Left ventricle myocardium inferior (tissue), 1 donor: ENCODE measurements at regions not wholly inside any gene's neighbourhood (a gene's known extent, or its start where the extent isn't known, plus 50 kb on each side); places are given as distances from the start of the nearest gene placed in this dataset.

Experiments used
- DNase-seq: peaks from one replicate; pipeline ENCODE4 v3.0.0-alpha.2; 2020
- H3K27ac ChIP-seq: fragments of 200-600 bp; replicated peaks from 2 replicates; pipeline ENCODE4 v1.8.0; 2021
- H3K27me3 ChIP-seq: fragments of 200-600 bp; 2 replicates; pipeline ENCODE4 v1.8.0; 2021; ENCODE audit warnings: low read depth
- H3K36me3 ChIP-seq: fragments of 200-600 bp; 2 replicates; pipeline ENCODE4 v1.8.0; 2021
- H3K4me1 ChIP-seq: fragments of 200-600 bp; 2 replicates; pipeline ENCODE4 v1.8.0; 2021
- H3K4me3 ChIP-seq: fragments of 200-600 bp; 2 replicates; pipeline ENCODE4 v1.8.0; 2021; ENCODE audit warnings: mild to moderate bottlenecking, moderate library complexity
- H3K9me3 ChIP-seq: fragments of 200-600 bp; replicated peaks from 2 replicates; pipeline ENCODE4 v1.8.0; 2021
- intact Hi-C: fragments of 100-400 bp; cut with micrococcal nuclease; formaldehyde crosslinking; loops from one replicate; pipeline ENCODE4 v1.11.0; 2022
- TF ChIP-seq, protein P1 (sequence below): fragments of 200-600 bp; IDR thresholded peaks from 2 replicates; pipeline ENCODE4 v1.8.0; 2021; ENCODE audit warnings: antibody characterized with exemption, mild to moderate bottlenecking, borderline replicate concordance
- donor health status: DM: no; HTN: yes; CAD: no; lungs with severe emphysema.

GRCh38 chr4:188328966-188329365 lies 189.7 kb downstream of the TRIML1 start:
- peaks cover 6% of the 10 kb centered on the region for H3K27me3 ChIP-seq
- no peaks in the 10 kb centered on the region for H3K9me3 ChIP-seq
- H3K4me3 ChIP-seq, result no peak overlapping the region
- H3K36me3 ChIP-seq, result no peaks in the 10 kb centered on the region
- TF ChIP-seq, protein P1, sequence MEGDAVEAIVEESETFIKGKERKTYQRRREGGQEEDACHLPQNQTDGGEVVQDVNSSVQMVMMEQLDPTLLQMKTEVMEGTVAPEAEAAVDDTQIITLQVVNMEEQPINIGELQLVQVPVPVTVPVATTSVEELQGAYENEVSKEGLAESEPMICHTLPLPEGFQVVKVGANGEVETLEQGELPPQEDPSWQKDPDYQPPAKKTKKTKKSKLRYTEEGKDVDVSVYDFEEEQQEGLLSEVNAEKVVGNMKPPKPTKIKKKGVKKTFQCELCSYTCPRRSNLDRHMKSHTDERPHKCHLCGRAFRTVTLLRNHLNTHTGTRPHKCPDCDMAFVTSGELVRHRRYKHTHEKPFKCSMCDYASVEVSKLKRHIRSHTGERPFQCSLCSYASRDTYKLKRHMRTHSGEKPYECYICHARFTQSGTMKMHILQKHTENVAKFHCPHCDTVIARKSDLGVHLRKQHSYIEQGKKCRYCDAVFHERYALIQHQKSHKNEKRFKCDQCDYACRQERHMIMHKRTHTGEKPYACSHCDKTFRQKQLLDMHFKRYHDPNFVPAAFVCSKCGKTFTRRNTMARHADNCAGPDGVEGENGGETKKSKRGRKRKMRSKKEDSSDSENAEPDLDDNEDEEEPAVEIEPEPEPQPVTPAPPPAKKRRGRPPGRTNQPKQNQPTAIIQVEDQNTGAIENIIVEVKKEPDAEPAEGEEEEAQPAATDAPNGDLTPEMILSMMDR, result no peak
- H3K27ac ChIP-seq, result no peak overlapping the region
- intact Hi-C loops, result no loop called here
- no peak for DNase-seq
- H3K4me1 ChIP-seq, result no peaks in the 10 kb centered on the region

DNA sequence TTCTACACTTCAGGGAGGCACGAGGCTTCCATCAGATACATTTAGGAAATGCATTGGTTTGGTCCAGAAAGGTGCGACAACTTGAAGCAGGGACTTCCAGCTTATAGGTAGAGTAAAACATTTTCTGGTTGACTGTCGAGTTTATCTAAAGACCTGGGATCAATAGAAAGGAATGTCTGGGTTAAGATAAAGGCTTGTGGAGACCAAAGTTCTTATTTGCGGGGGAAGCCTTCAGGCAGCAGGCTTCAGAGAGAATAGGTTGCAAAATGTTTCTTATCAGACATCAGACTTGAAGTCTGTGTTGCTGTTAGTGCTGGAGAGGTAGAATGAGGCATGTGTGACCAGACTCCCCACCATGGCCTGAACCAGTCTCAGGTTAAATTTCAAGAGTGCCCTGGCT lies 190.3 kb downstream of the TRIML1 start:
- TF ChIP-seq, protein P1, result no peak
- Histone ChIP-seq H3K4me3 (no peak overlapping the region), H3K27me3 (peaks cover 6% of the 10 kb centered on the region), H3K36me3 (no peaks in the 10 kb centered on the region), H3K4me1 (no peaks in the 10 kb centered on the region), H3K27ac (no peak overlapping the region), H3K9me3 (no peaks in the 10 kb centered on the region)
- intact Hi-C loops, result no loop called here
- DNase-seq, result no peak

DNA sequence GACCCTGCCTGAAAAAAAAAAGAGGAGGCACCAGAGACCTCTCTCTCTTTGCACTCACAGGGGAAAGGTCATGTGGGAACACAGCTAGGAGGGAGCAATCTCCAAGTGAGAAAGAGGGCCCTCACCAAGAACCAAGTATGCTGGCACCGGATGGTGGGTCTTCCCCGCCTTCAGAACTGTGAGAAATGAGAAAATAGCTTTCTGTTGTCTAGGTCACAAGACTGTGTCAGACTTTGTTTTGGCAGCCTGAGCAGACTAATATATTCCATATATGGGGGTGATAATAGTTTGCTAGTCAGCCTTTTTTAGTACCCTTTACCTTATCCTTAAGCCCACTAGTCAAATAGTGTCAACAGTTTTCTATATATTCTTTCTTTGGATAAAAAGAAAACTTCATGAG lies 193.0 kb downstream of the TRIML1 start:
- DNase-seq, result no peak
- Histone ChIP-seq H3K27me3 (peaks cover 6% of the 10 kb centered on the region), H3K4me3 (no peak overlapping the region), H3K27ac (no peak overlapping the region), H3K4me1 (no peaks in the 10 kb centered on the region), H3K36me3 (no peaks in the 10 kb centered on the region), H3K9me3 (peaks cover 5% of the 10 kb centered on the region)
- TF ChIP-seq, protein P1, result no peak
- intact Hi-C loops, result no loop called here

- intact Hi-C loops, result no loop called here
- TF ChIP-seq, protein P1, result no peak
- DNase-seq, result no peak
- no peak overlapping the region for H3K4me3 ChIP-seq
- no peaks in the 10 kb centered on the region for H3K36me3 ChIP-seq
- H3K4me1 ChIP-seq, result no peaks in the 10 kb centered on the region
- H3K9me3 ChIP-seq, result peaks cover 5% of the 10 kb centered on the region
- H3K27ac ChIP-seq, result no peak overlapping the region
- H3K27me3 ChIP-seq, result no peaks in the 10 kb centered on the region
Measured at GRCh38 chr4:188336891-188337290, 197.7 kb downstream of the TRIML1 start.

- H3K27me3 ChIP-seq, result no peaks in the 10 kb centered on the region
- DNase-seq, result no peak
- H3K36me3 ChIP-seq, result no peaks in the 10 kb centered on the region
- H3K4me1 ChIP-seq, result no peaks in the 10 kb centered on the region
- intact Hi-C loops, result no loop called here
- peaks cover 5% of the 10 kb centered on the region for H3K9me3 ChIP-seq
- TF ChIP-seq, protein P1, result no peak
- H3K27ac ChIP-seq, result no peak overlapping the region
- no peak overlapping the region for H3K4me3 ChIP-seq
Measured at GRCh38 chr4:188341428-188341827, 202.2 kb downstream of the TRIML1 start.
